OCI-LY1 (cell line): ENCODE measurements at regions not wholly inside any gene's neighbourhood (a gene's known extent, or its start where the extent isn't known, plus 50 kb on each side); places are given as distances from the start of the nearest gene placed in this dataset.

ENCODE experiments used
- H2AFZ ChIP-seq: fragments of 200-600 bp; sonication (generic), shearing (Covaris generic); 2 replicates; pipeline ENCODE4 v1.6.0; 2014; ENCODE audit warnings: antibody characterized with exemption, mild to moderate bottlenecking, low read length
- H3F3A ChIP-seq: fragments of 200-600 bp; sonication (generic), shearing (Covaris generic); 2 replicates; pipeline ENCODE4 v1.6.0; 2014; ENCODE audit warnings: mild to moderate bottlenecking, antibody characterized with exemption, low read length, moderate library complexity; ENCODE audit not compliant: insufficient read depth
- H3K27ac ChIP-seq: fragments of 200-600 bp; sonication (generic); 2 replicates; pipeline ENCODE4 v1.5.1; 2014; ENCODE audit warnings: low read length, mixed run types, mild to moderate bottlenecking, low read depth; ENCODE audit not compliant: poor library complexity, severe bottlenecking
- H3K27me3 ChIP-seq: fragments of 200-600 bp; sonication (generic); 2 replicates; pipeline ENCODE4 v1.6.0; 2014; ENCODE audit warnings: antibody characterized with exemption, mild to moderate bottlenecking, low read length, moderate library complexity; ENCODE audit not compliant: insufficient read depth
- H3K36me3 ChIP-seq: fragments of 200-600 bp; sonication (generic); 2 replicates; pipeline ENCODE4 v1.6.1; 2014; ENCODE audit warnings: mild to moderate bottlenecking, antibody characterized with exemption, low read length, moderate library complexity, mixed read lengths; ENCODE audit not compliant: insufficient read depth
- H3K4me1 ChIP-seq: fragments of 200-600 bp; sonication (generic); 2 replicates; pipeline ENCODE4 v1.5.1; 2014; ENCODE audit warnings: mild to moderate bottlenecking, low read length, moderate library complexity; ENCODE audit not compliant: insufficient read depth, severe bottlenecking
- H3K4me2 ChIP-seq: fragments of 200-600 bp; sonication (generic), shearing (Covaris generic); 2 replicates; pipeline ENCODE4 v1.6.1; 2014; ENCODE audit warnings: low read length
- H3K4me3 ChIP-seq: fragments of 200-600 bp; sonication (generic); 2 replicates; pipeline ENCODE4 v1.5.1; 2014; ENCODE audit warnings: low read length, low read depth, mild to moderate bottlenecking, mixed read lengths; ENCODE audit not compliant: poor library complexity, severe bottlenecking
- H3K79me2 ChIP-seq: fragments of 200-600 bp; shearing (Covaris generic); 2 replicates; pipeline ENCODE4 v1.6.1; 2016; ENCODE audit warnings: mixed run types, low read length, mixed read lengths; ENCODE audit not compliant: insufficient read depth
- H3K9ac ChIP-seq: fragments of 200-600 bp; sonication (generic), shearing (Covaris generic); 2 replicates; pipeline ENCODE4 v1.6.1; 2014; ENCODE audit warnings: mild to moderate bottlenecking, low read length, mixed read lengths
- H3K9me2 ChIP-seq: fragments of 200-600 bp; sonication (generic), shearing (Covaris generic); 2 replicates; pipeline ENCODE4 v1.6.1; 2014; ENCODE audit warnings: low read depth, mild to moderate bottlenecking, low read length, mixed read lengths
- H3K9me3 ChIP-seq: fragments of 200-600 bp; shearing (Covaris generic); 2 replicates; pipeline ENCODE4 v1.6.1; 2014; ENCODE audit warnings: low read length, mixed read lengths
- H4K20me1 ChIP-seq: fragments of 200-600 bp; sonication (generic), shearing (Covaris generic); 2 replicates; pipeline ENCODE4 v1.6.0; 2016; ENCODE audit warnings: mild to moderate bottlenecking, low read length; ENCODE audit not compliant: insufficient read depth
- CTCF ChIP-seq: fragments of 200-600 bp; sonication (generic), shearing (Covaris generic); IDR thresholded peaks from 2 replicates; pipeline ENCODE4 v1.5.1; 2017; ENCODE audit warnings: mild to moderate bottlenecking, antibody characterized with exemption, low read length, moderate library complexity, mixed read lengths
- EZH2 ChIP-seq: fragments of 200-600 bp; sonication (generic), shearing (Covaris generic); IDR thresholded peaks from 2 replicates; pipeline ENCODE4 v1.8.0; 2017; ENCODE audit warnings: borderline replicate concordance, mixed run types, mild to moderate bottlenecking, antibody characterized with exemption, low read length, moderate library complexity, mixed read lengths

- H3K4me1 ChIP-seq = no peaks in the 10 kb centered on the region
- H3K9me2 ChIP-seq = no peaks in the 10 kb centered on the region
- no peak overlapping the region for H3K4me2 ChIP-seq
- H3K9ac ChIP-seq = no peak overlapping the region
- no peaks in the 10 kb centered on the region for H3K27me3 ChIP-seq
- no peaks in the 10 kb centered on the region for H3K9me3 ChIP-seq
- no peaks in the 10 kb centered on the region for H3K36me3 ChIP-seq
- no peak overlapping the region for H3K27ac ChIP-seq
- H2AFZ ChIP-seq = no peak overlapping the region
- no peaks in the 10 kb centered on the region for H4K20me1 ChIP-seq
- H3F3A ChIP-seq = no peaks in the 10 kb centered on the region
- TF ChIP-seq CTCF = no peak
- no peak for TF ChIP-seq EZH2
- H3K4me3 ChIP-seq = no peak overlapping the region
- no peaks in the 10 kb centered on the region for H3K79me2 ChIP-seq
These were observed 62.6 kb upstream of the PHF21A start for GRCh38 chr11:46183819-46184218.

- no peak overlapping the region for H3K4me2 ChIP-seq
- H3K79me2 ChIP-seq = no peaks in the 10 kb centered on the region
- H3K4me3 ChIP-seq = no peak overlapping the region
- no peaks in the 10 kb centered on the region for H3K9me2 ChIP-seq
- TF ChIP-seq EZH2 (no peak), CTCF (no peak)
- no peaks in the 10 kb centered on the region for H3K4me1 ChIP-seq
- H3K27me3 ChIP-seq = no peaks in the 10 kb centered on the region
- no peak overlapping the region for H3K27ac ChIP-seq
- H3K36me3 ChIP-seq = no peaks in the 10 kb centered on the region
- H4K20me1 ChIP-seq = no peaks in the 10 kb centered on the region
- H2AFZ ChIP-seq = no peak overlapping the region
- H3K9me3 ChIP-seq = no peaks in the 10 kb centered on the region
- H3F3A ChIP-seq = no peaks in the 10 kb centered on the region
- no peak overlapping the region for H3K9ac ChIP-seq
These were observed 60.7 kb upstream of the PHF21A start for GRCh38 chr11:46181843-46182424.

- no peak for TF ChIP-seq CTCF
- no peak for TF ChIP-seq EZH2
- Histone ChIP-seq H3K9me2 (no peaks in the 10 kb centered on the region), H3K9ac (no peak overlapping the region), H3F3A (no peaks in the 10 kb centered on the region), H3K4me1 (no peaks in the 10 kb centered on the region), H3K9me3 (no peaks in the 10 kb centered on the region), H3K27me3 (no peaks in the 10 kb centered on the region), H2AFZ (no peak overlapping the region), H3K79me2 (no peaks in the 10 kb centered on the region), H3K36me3 (no peaks in the 10 kb centered on the region), H3K4me3 (no peak overlapping the region), H4K20me1 (no peaks in the 10 kb centered on the region), H3K27ac (no peak overlapping the region), H3K4me2 (no peak overlapping the region)
These were observed 60.1 kb upstream of the PHF21A start for GRCh38 chr11:46181387-46181786.
